GM10266 (cell line): ENCODE measurements at regions not wholly inside any gene's neighbourhood (a gene's known extent, or its start where the extent isn't known, plus 50 kb on each side); places are given as distances from the start of the nearest gene placed in this dataset.

ENCODE experiments used
- DNase-seq: peaks from one replicate; pipeline ENCODE4 v3.0.0; 2012; ENCODE audit errors: extremely low spot score
- CTCF ChIP-seq: IDR thresholded peaks from 2 replicates; pipeline ENCODE4 v1.5.1; 2012; ENCODE audit warnings: mild to moderate bottlenecking, low read depth; ENCODE audit not compliant: control insufficient read depth, insufficient read depth; ENCODE audit errors: missing control alignments

- no peak for DNase-seq
- no peak for TF ChIP-seq CTCF
Measured at GRCh38 chr5:165502893-165503691, 1997.7 kb downstream of the MAT2B start.

- TF ChIP-seq CTCF: no peak
Measured at GRCh38 chr5:165504674-165505073, 1999.3 kb downstream of the MAT2B start.

GRCh38 chr5:165508286-165508685, 2002.9 kb downstream of the MAT2B start:
- TF ChIP-seq CTCF: no peak
- DNase-seq: no peak

More at GRCh38 chr5:165504674-165505073, 1999.3 kb downstream of the MAT2B start:
- no peak for DNase-seq

GRCh38 chr5:165508861-165509260, 2003.4 kb downstream of the MAT2B start:
- no peak for DNase-seq
- TF ChIP-seq CTCF: no peak

GRCh38 chr5:165521816-165522610, 2016.6 kb downstream of the MAT2B start:
- no peak for TF ChIP-seq CTCF
- no peak for DNase-seq

GRCh38 chr5:165525271-165525670, 2019.9 kb downstream of the MAT2B start:
- no peak for TF ChIP-seq CTCF
- DNase-seq: no peak

GRCh38 chr5:165526357-165526756, 2020.9 kb downstream of the MAT2B start:
- no peak for TF ChIP-seq CTCF
- no peak for DNase-seq
